ENCODE measurements at regions not wholly inside any gene's neighbourhood (a gene's known extent, or its start where the extent isn't known, plus 50 kb on each side); places are given as distances from the start of the nearest gene placed in this dataset.

GRCh38 chr14:75341620-75342019, 63.0 kb downstream of the FOS start:
- TF ChIP-seq CTCF (conservative IDR thresholded peaks at IDR 0.05): no peak
- TF ChIP-seq ZFX (IDR thresholded peaks at IDR 0.05): no peak

Data from C4-2B (cell line).